ENCODE measurements at regions not wholly inside any gene's neighbourhood (a gene's known extent, or its start where the extent isn't known, plus 50 kb on each side); places are given as distances from the start of the nearest gene placed in this dataset.
A peak's percentile ranks its signal among the peaks of the same experiment; 100 is the strongest.

- Histone ChIP-seq H3K9me3 (ENCODE audit: control insufficient read depth, insufficient read depth, low read depth, low read length) (0 out of 2 replicates have a peak, but pooled peaks cover 5% of the 10 kb centered on the region), H3K27ac (ENCODE audit: low read depth, low read length) (no peak overlapping the region), H3K36me3 (ENCODE audit: control insufficient read depth, insufficient read depth, low read length) (no peaks in the 10 kb centered on the region), H3K27me3 (ENCODE audit: control insufficient read depth, insufficient read depth, low read length) (no peaks in the 10 kb centered on the region), H3K4me1 (ENCODE audit: control insufficient read depth, insufficient read depth, low read length) (no peaks in the 10 kb centered on the region), H3K4me3 (ENCODE audit: low read depth, low read length) (no peak overlapping the region), H3K9ac (ENCODE audit: low read length) (no peak overlapping the region)
These were observed 157.2 kb upstream of the NOCT start for GRCh38 chr4:138858419-138858818.

GRCh38 chr4:138857416-138857815, 158.2 kb upstream of the NOCT start:
- Histone ChIP-seq H3K27ac (ENCODE audit: low read depth, low read length) (no peak overlapping the region), H3K27me3 (ENCODE audit: control insufficient read depth, insufficient read depth, low read length) (no peaks in the 10 kb centered on the region), H3K4me1 (ENCODE audit: control insufficient read depth, insufficient read depth, low read length) (no peaks in the 10 kb centered on the region), H3K4me3 (ENCODE audit: low read depth, low read length) (no peak overlapping the region), H3K36me3 (ENCODE audit: control insufficient read depth, insufficient read depth, low read length) (no peaks in the 10 kb centered on the region), H3K9ac (ENCODE audit: low read length) (no peak overlapping the region), H3K9me3 (ENCODE audit: control insufficient read depth, insufficient read depth, low read depth, low read length) (peaks cover 9% of the 10 kb centered on the region; the same call in 1 of the 2 replicates)

- peaks cover 13% of the 10 kb centered on the region for H3K4me1 ChIP-seq (ENCODE audit: control insufficient read depth, insufficient read depth, low read length)
- no peak overlapping the region for H3K9ac ChIP-seq (ENCODE audit: low read length)
- no peaks in the 10 kb centered on the region for H3K36me3 ChIP-seq (ENCODE audit: control insufficient read depth, insufficient read depth, low read length)
- H3K27ac ChIP-seq (ENCODE audit: low read depth, low read length) = no peak overlapping the region
- H3K4me3 ChIP-seq (ENCODE audit: low read depth, low read length) = no peak overlapping the region
- H3K9me3 ChIP-seq (ENCODE audit: control insufficient read depth, insufficient read depth, low read depth, low read length) = peaks cover 9% of the 10 kb centered on the region; the same call in 1 of the 2 replicates
- no peaks in the 10 kb centered on the region for H3K27me3 ChIP-seq (ENCODE audit: control insufficient read depth, insufficient read depth, low read length)
These were observed 162.9 kb upstream of the NOCT start for GRCh38 chr4:138852681-138853080.

- H3K9ac ChIP-seq (ENCODE audit: low read length) = no peak overlapping the region
- no peaks in the 10 kb centered on the region for H3K27me3 ChIP-seq (ENCODE audit: control insufficient read depth, insufficient read depth, low read length)
These were observed 163.9 kb upstream of the NOCT start for GRCh38 chr4:138851391-138852335.

GRCh38 chr4:138845664-138846063, 169.9 kb upstream of the NOCT start:
- H3K4me3 ChIP-seq (ENCODE audit: low read depth, low read length) = no peak overlapping the region
- H3K36me3 ChIP-seq (ENCODE audit: control insufficient read depth, insufficient read depth, low read length) = no peaks in the 10 kb centered on the region
- no peaks in the 10 kb centered on the region for H3K27me3 ChIP-seq (ENCODE audit: control insufficient read depth, insufficient read depth, low read length)
- no peaks in the 10 kb centered on the region for H3K9me3 ChIP-seq (ENCODE audit: control insufficient read depth, insufficient read depth, low read depth, low read length)
- no peak overlapping the region for H3K9ac ChIP-seq (ENCODE audit: low read length)
- H3K27ac ChIP-seq (ENCODE audit: low read depth, low read length) = no peak overlapping the region
- H3K4me1 ChIP-seq (ENCODE audit: control insufficient read depth, insufficient read depth, low read length) = no peaks in the 10 kb centered on the region; the same call in 1 of the 2 replicates

More at GRCh38 chr4:138851391-138852335, 163.9 kb upstream of the NOCT start:
- peaks cover 13% of the 10 kb centered on the region for H3K4me1 ChIP-seq (ENCODE audit: control insufficient read depth, insufficient read depth, low read length)
- H3K4me3 ChIP-seq (ENCODE audit: low read depth, low read length) = peak overlapping the region; percentile 22; the same call in 1 of the 2 replicates
- no peaks in the 10 kb centered on the region for H3K36me3 ChIP-seq (ENCODE audit: control insufficient read depth, insufficient read depth, low read length)
- peaks cover 9% of the 10 kb centered on the region; the same call in 1 of the 2 replicates for H3K9me3 ChIP-seq (ENCODE audit: control insufficient read depth, insufficient read depth, low read depth, low read length)
- H3K27ac ChIP-seq (ENCODE audit: low read depth, low read length) = no peak overlapping the region

GRCh38 chr4:138845054-138845453, 170.5 kb upstream of the NOCT start:
- Histone ChIP-seq H3K9ac (ENCODE audit: low read length) (no peak overlapping the region), H3K4me3 (ENCODE audit: low read depth, low read length) (no peak overlapping the region), H3K36me3 (ENCODE audit: control insufficient read depth, insufficient read depth, low read length) (no peaks in the 10 kb centered on the region), H3K27ac (ENCODE audit: low read depth, low read length) (no peak overlapping the region), H3K27me3 (ENCODE audit: control insufficient read depth, insufficient read depth, low read length) (no peaks in the 10 kb centered on the region), H3K9me3 (ENCODE audit: control insufficient read depth, insufficient read depth, low read depth, low read length) (no peaks in the 10 kb centered on the region), H3K4me1 (ENCODE audit: control insufficient read depth, insufficient read depth, low read length) (no peaks in the 10 kb centered on the region; the same call in 1 of the 2 replicates)

GRCh38 chr4:138843616-138844015, 172.0 kb upstream of the NOCT start:
- H3K9me3 ChIP-seq (ENCODE audit: control insufficient read depth, insufficient read depth, low read depth, low read length) = no peaks in the 10 kb centered on the region
- H3K4me1 ChIP-seq (ENCODE audit: control insufficient read depth, insufficient read depth, low read length) = no peaks in the 10 kb centered on the region; the same call in 1 of the 2 replicates
- H3K27me3 ChIP-seq (ENCODE audit: control insufficient read depth, insufficient read depth, low read length) = no peaks in the 10 kb centered on the region
- H3K4me3 ChIP-seq (ENCODE audit: low read depth, low read length) = no peak overlapping the region
- no peak overlapping the region for H3K27ac ChIP-seq (ENCODE audit: low read depth, low read length)
- H3K9ac ChIP-seq (ENCODE audit: low read length) = no peak overlapping the region
- no peaks in the 10 kb centered on the region for H3K36me3 ChIP-seq (ENCODE audit: control insufficient read depth, insufficient read depth, low read length)

GRCh38 chr4:138841343-138841742, 174.2 kb upstream of the NOCT start:
- H3K27me3 ChIP-seq (ENCODE audit: control insufficient read depth, insufficient read depth, low read length) = no peaks in the 10 kb centered on the region
- no peak overlapping the region for H3K27ac ChIP-seq (ENCODE audit: low read depth, low read length)
- H3K9me3 ChIP-seq (ENCODE audit: control insufficient read depth, insufficient read depth, low read depth, low read length) = no peaks in the 10 kb centered on the region
- H3K4me1 ChIP-seq (ENCODE audit: control insufficient read depth, insufficient read depth, low read length) = no peaks in the 10 kb centered on the region; the same call in 1 of the 2 replicates
- no peak overlapping the region for H3K9ac ChIP-seq (ENCODE audit: low read length)
- H3K36me3 ChIP-seq (ENCODE audit: control insufficient read depth, insufficient read depth, low read length) = no peaks in the 10 kb centered on the region
- no peak overlapping the region for H3K4me3 ChIP-seq (ENCODE audit: low read depth, low read length)

GRCh38 chr4:138838251-138838650, 177.3 kb upstream of the NOCT start:
- Histone ChIP-seq H3K9me3 (ENCODE audit: control insufficient read depth, insufficient read depth, low read depth, low read length) (0 out of 2 replicates have a peak, but pooled peaks cover 3% of the 10 kb centered on the region), H3K4me1 (ENCODE audit: control insufficient read depth, insufficient read depth, low read length) (no peaks in the 10 kb centered on the region), H3K9ac (ENCODE audit: low read length) (no peak overlapping the region), H3K36me3 (ENCODE audit: control insufficient read depth, insufficient read depth, low read length) (no peaks in the 10 kb centered on the region), H3K4me3 (ENCODE audit: low read depth, low read length) (no peak overlapping the region), H3K27ac (ENCODE audit: low read depth, low read length) (no peak overlapping the region), H3K27me3 (ENCODE audit: control insufficient read depth, insufficient read depth, low read length) (no peaks in the 10 kb centered on the region)

- no peak overlapping the region for H3K9ac ChIP-seq (ENCODE audit: low read length)
These were observed 179.6 kb upstream of the NOCT start for GRCh38 chr4:138835832-138836533.

GRCh38 chr4:138833974-138834373, 181.6 kb upstream of the NOCT start:
- Histone ChIP-seq H3K4me3 (ENCODE audit: low read depth, low read length) (no peak overlapping the region), H3K36me3 (ENCODE audit: control insufficient read depth, insufficient read depth, low read length) (no peaks in the 10 kb centered on the region), H3K9ac (ENCODE audit: low read length) (no peak overlapping the region), H3K4me1 (ENCODE audit: control insufficient read depth, insufficient read depth, low read length) (no peaks in the 10 kb centered on the region), H3K9me3 (ENCODE audit: control insufficient read depth, insufficient read depth, low read depth, low read length) (0 out of 2 replicates have a peak, but pooled peaks cover 3% of the 10 kb centered on the region), H3K27ac (ENCODE audit: low read depth, low read length) (no peak overlapping the region), H3K27me3 (ENCODE audit: control insufficient read depth, insufficient read depth, low read length) (no peaks in the 10 kb centered on the region)

More at GRCh38 chr4:138835832-138836533, 179.6 kb upstream of the NOCT start:
- no peaks in the 10 kb centered on the region for H3K36me3 ChIP-seq (ENCODE audit: control insufficient read depth, insufficient read depth, low read length)
- H3K4me1 ChIP-seq (ENCODE audit: control insufficient read depth, insufficient read depth, low read length) = no peaks in the 10 kb centered on the region
- 0 out of 2 replicates have a peak, but pooled peaks cover 3% of the 10 kb centered on the region for H3K9me3 ChIP-seq (ENCODE audit: control insufficient read depth, insufficient read depth, low read depth, low read length)
- no peak overlapping the region for H3K27ac ChIP-seq (ENCODE audit: low read depth, low read length)
- H3K4me3 ChIP-seq (ENCODE audit: low read depth, low read length) = no peak overlapping the region
- H3K27me3 ChIP-seq (ENCODE audit: control insufficient read depth, insufficient read depth, low read length) = no peaks in the 10 kb centered on the region

Data from HUES6 (cell line).